ENCODE measurements at regions not wholly inside any gene's neighbourhood (a gene's known extent, or its start where the extent isn't known, plus 50 kb on each side); places are given as distances from the start of the nearest gene placed in this dataset.

DNA sequence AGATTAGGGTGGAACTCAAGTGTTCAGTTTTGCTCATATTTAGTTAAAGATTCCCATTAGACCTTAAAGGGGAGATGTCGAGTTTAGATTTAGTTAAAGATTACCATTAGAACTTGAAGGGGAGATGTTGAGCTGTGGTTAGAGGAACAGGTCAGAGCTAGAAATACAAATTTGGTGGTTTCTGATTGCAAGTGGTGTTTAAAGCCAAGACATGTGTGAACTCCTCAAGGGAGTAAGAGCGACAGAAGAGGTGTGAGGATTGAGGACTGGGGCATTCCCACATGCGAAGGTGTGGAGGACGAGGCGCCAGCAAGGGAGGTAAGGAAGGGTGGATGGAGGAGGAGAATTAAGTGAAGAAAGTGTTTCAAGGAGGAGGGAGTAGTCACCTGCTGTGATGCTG, 168.6 kb downstream of the IER5 start:
- Histone ChIP-seq H2AFZ (ENCODE audit: low read length) (no peak overlapping the region), H3K9me2 (ENCODE audit: insufficient read depth, low read length) (no peaks in the 10 kb centered on the region), H3K79me2 (ENCODE audit: insufficient read depth, low read depth, low read length) (no peaks in the 10 kb centered on the region), H3K36me3 (ENCODE audit: insufficient read depth, low read length) (no peaks in the 10 kb centered on the region), H3K4me1 (ENCODE audit: insufficient read depth, low read length, poor library complexity, severe bottlenecking) (no peaks in the 10 kb centered on the region), H3K4me3 (ENCODE audit: low read depth, low read length, poor library complexity, severe bottlenecking) (no peak overlapping the region), H3K27ac (ENCODE audit: low read depth, low read length, poor library complexity, severe bottlenecking) (no peak overlapping the region), H4K20me1 (ENCODE audit: insufficient read depth, low read length) (no peaks in the 10 kb centered on the region), H3K9me3 (ENCODE audit: low read length) (no peaks in the 10 kb centered on the region), H3K4me2 (ENCODE audit: low read length) (no peak overlapping the region)
- no TSS peak for BruUV-seq (replicated peaks)
- TF ChIP-seq EZH2phosphoT487 (IDR thresholded peaks at IDR 0.05; ENCODE audit: borderline replicate concordance, low read depth, low read length): no peak
- TF ChIP-seq, protein P1, sequence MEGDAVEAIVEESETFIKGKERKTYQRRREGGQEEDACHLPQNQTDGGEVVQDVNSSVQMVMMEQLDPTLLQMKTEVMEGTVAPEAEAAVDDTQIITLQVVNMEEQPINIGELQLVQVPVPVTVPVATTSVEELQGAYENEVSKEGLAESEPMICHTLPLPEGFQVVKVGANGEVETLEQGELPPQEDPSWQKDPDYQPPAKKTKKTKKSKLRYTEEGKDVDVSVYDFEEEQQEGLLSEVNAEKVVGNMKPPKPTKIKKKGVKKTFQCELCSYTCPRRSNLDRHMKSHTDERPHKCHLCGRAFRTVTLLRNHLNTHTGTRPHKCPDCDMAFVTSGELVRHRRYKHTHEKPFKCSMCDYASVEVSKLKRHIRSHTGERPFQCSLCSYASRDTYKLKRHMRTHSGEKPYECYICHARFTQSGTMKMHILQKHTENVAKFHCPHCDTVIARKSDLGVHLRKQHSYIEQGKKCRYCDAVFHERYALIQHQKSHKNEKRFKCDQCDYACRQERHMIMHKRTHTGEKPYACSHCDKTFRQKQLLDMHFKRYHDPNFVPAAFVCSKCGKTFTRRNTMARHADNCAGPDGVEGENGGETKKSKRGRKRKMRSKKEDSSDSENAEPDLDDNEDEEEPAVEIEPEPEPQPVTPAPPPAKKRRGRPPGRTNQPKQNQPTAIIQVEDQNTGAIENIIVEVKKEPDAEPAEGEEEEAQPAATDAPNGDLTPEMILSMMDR (conservative IDR thresholded peaks at IDR 0.05; ENCODE audit: low read length): no peak
- intact Hi-C loops (cut with micrococcal nuclease; ENCODE audit: unreplicated experiment): no loop called here
- ChIA-PET POLR2A (interaction anchor here (0.7 kb wide), 1 partner anchor 16 kb away, joined by 3 read pairs; no protein-coding TSS in a partner anchor), CTCF (ENCODE audit: unreplicated experiment) (no interaction called here)
- no peak for DNase-seq (ENCODE audit: low spot score)

DNA sequence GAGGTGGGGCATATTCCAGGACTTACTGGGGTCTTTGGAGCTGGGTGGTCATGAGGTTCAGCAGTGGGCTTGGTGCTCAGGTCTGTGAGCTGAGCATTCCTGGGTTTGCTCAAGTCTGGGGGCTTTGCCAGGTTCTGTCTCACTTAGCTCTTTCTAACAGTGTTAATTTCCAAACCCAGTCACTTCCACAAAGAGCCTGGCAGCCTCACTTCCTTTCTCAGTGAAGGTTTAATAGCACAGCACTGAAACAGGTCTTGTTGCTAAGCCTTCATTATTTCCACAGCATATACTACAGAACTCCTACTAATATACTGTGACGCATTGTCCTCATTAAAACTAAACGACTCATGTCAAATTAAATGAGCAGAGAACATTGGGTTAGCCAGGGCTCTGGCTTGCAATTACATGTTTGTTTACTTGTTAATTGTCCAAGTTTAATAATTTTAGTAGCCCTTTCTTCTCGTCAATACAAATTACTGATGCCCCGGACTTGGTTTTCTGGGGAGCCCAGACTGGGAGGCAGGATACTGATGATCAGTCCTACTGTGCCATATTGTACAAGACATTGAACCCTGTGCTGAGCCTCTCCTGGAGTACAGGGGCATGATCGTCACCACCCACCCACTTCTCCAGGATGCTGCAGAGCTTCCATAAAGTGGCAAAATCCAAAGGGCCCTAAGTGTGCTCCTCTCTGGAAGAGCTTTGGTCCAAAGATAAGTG, 170.7 kb downstream of the IER5 start:
- no peaks in the 10 kb centered on the region for H4K20me1 ChIP-seq (ENCODE audit: insufficient read depth, low read length)
- ChIA-PET CTCF (ENCODE audit: unreplicated experiment) (no interaction called here), POLR2A (no interaction called here)
- H3K4me3 ChIP-seq (ENCODE audit: low read depth, low read length, poor library complexity, severe bottlenecking): no peak overlapping the region
- H3K9me2 ChIP-seq (ENCODE audit: insufficient read depth, low read length): no peaks in the 10 kb centered on the region
- no peaks in the 10 kb centered on the region for H3K79me2 ChIP-seq (ENCODE audit: insufficient read depth, low read depth, low read length)
- BruUV-seq (replicated peaks): no TSS peak
- H3K36me3 ChIP-seq (ENCODE audit: insufficient read depth, low read length): no peaks in the 10 kb centered on the region
- DNase-seq (ENCODE audit: low spot score): no peak
- H2AFZ ChIP-seq (ENCODE audit: low read length): no peak overlapping the region
- no peaks in the 10 kb centered on the region for H3K4me1 ChIP-seq (ENCODE audit: insufficient read depth, low read length, poor library complexity, severe bottlenecking)
- H3K9me3 ChIP-seq (ENCODE audit: low read length): no peaks in the 10 kb centered on the region
- TF ChIP-seq, protein P1 (conservative IDR thresholded peaks at IDR 0.05; ENCODE audit: low read length): no peak
- H3K27ac ChIP-seq (ENCODE audit: low read depth, low read length, poor library complexity, severe bottlenecking): no peak overlapping the region
- H3K4me2 ChIP-seq (ENCODE audit: low read length): no peak overlapping the region
- intact Hi-C loops (cut with micrococcal nuclease; ENCODE audit: unreplicated experiment): no loop called here

DNA sequence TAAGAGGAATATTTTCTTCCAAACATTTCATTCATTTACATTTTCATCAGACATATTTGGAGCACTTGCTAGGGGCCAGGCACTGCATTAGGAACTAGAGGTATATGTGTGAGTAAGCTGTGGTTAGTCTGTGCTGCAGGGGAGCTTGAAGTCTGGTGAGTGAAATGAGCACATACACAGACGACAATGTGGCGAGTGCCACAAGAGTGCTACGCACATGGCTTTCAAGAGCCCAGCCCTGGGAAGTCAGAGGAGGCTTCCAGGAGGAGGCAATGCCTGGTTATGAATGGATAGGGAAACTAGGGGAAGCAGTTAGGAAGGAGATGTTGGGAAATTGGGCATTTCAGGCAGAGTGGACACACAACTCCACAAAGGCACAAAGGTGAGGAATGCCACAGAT, 171.8 kb downstream of the IER5 start:
- TF ChIP-seq, protein P1 (conservative IDR thresholded peaks at IDR 0.05; ENCODE audit: low read length): no peak
- no peak for TF ChIP-seq EZH2phosphoT487 (IDR thresholded peaks at IDR 0.05; ENCODE audit: borderline replicate concordance, low read depth, low read length)
- Histone ChIP-seq H3K4me2 (ENCODE audit: low read length) (no peak overlapping the region), H4K20me1 (ENCODE audit: insufficient read depth, low read length) (no peaks in the 10 kb centered on the region), H3K9me3 (ENCODE audit: low read length) (no peaks in the 10 kb centered on the region), H3K79me2 (ENCODE audit: insufficient read depth, low read depth, low read length) (no peaks in the 10 kb centered on the region), H3K4me3 (ENCODE audit: low read depth, low read length, poor library complexity, severe bottlenecking) (no peak overlapping the region), H3K9me2 (ENCODE audit: insufficient read depth, low read length) (no peaks in the 10 kb centered on the region), H2AFZ (ENCODE audit: low read length) (no peak overlapping the region), H3K36me3 (ENCODE audit: insufficient read depth, low read length) (no peaks in the 10 kb centered on the region), H3K27ac (ENCODE audit: low read depth, low read length, poor library complexity, severe bottlenecking) (no peak overlapping the region), H3K4me1 (ENCODE audit: insufficient read depth, low read length, poor library complexity, severe bottlenecking) (no peaks in the 10 kb centered on the region)
- DNase-seq (ENCODE audit: low spot score): no peak
- intact Hi-C loops (cut with micrococcal nuclease; ENCODE audit: unreplicated experiment): no loop called here
- ChIA-PET CTCF (ENCODE audit: unreplicated experiment) (no interaction called here), POLR2A (interaction anchor here (0.5 kb wide), 1 partner anchor 1271 kb away, joined by 3 read pairs; no protein-coding TSS in a partner anchor)
- no TSS peak for BruUV-seq (replicated peaks)
